Stimulated activated CD4-positive, alpha-beta T cell treated with anti-CD3 and anti-CD28 coated beads, Interleukin-1b, Interleukin-23, amount 100 ng/mL, for 1 hour (primary cell): ENCODE measurements at regions not wholly inside any gene's neighbourhood (a gene's known extent, or its start where the extent isn't known, plus 50 kb on each side); places are given as distances from the start of the nearest gene placed in this dataset.
"Not testable (repeated sequence)": the region's sequence is repeated elsewhere in the genome, so short reads cannot be mapped to it uniquely, and the experiment has no call there.

ENCODE experiments used
- DNase-seq, 2 donors: peaks; one replicate each; pipeline ENCODE4 v3.0.0-alpha.2; 2020; ENCODE audit warnings: low read depth in 2 of 2

DNA sequence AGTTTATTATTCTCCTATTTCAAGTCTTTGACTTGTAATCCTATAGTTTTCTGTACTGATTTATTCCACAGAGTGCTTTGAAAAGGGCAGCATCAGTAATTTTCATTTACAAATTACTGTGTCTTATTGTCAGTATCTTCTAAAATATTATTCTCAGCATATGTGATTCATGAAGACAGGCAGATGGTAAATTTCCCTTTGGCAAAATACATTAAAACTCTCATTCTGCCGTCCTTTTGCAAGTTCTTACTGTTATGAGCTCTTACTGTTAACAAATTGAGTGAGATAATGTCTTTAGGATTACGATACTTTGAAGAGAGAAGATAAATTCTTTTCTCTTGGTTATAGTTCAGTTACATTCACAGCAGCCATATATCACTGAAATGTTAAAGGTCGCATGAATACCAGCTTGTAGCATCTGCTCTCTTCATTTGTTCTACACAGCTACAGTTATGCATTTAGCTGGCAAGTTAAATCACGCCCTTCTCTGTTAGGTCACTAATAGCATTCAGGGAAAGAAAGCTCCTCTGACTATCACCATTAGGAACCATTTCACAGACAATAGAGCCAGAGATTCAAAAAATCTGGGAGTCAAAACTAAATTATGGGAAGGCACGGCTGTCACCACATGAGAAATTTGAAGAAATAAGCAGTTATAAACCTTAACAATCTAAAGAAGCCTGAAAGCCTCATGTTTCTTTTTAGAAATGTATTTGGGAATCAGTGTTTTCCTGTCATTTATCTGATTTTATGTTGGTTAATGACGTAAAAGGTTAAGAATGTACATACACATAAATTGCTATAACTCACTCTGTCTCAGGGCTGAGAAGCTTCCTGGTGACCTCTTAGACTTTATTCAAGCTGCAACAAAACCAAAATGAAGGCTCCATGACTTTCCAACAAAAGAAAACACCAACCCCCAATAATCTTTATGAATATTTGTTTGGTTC is 109.6 kb upstream of the SP4 start:
- DNase-seq: no peak

DNA sequence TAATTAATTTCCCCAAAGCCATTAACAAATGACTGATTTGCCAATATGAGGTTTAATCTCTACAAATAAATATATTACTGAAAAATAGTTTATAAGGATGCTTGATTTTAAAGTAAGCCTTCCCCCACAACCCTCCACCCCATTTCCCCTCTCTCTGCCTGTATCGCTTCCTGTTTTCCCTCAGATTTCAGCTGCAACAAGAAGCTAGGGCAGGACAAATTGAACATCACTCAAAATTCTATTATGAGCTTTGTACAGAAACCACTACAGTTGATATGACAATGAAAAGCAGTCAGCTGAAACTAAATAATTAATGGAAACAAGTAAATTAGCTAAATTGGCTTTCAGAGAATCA is 109.0 kb upstream of the SP4 start:
- DNase-seq: no peak

DNA sequence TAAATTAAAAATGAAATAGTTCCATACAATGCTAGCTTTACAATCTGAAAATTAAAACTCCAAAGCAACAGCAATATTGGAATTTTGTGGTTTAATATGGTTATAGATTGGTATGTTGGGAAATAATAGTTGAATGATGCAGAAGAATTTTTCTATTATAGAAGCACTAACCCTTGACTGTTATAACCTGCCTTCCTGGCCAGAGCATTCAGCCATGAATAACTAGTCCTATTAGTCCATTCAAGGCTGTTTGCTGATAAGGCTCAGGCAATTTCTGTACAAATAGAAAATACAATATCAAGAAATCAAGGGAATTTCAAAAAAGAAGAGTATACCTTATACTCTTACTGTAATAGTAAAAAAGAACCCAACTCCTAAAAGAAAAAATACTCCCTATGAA is 101.6 kb upstream of the SP4 start:
- DNase-seq: no peak

DNA sequence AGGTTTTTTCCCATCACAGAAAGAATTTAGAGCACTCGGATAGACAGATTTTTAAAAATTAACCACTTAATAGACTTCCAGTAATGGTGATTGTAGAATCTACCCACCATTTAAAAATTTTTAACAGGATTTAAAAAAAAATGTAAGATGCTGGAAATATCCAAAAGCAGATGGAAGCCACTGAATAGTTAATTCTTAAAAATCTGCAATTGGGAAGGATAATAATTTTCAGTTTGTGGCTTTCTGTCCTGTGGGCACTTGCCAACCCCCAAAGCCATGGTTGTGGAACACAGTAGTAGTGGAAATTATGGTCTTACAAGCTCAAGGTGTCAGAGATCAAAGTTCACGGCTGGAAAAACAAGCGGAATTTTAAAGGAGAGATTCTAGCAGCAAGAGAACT is 101.0 kb upstream of the SP4 start:
- DNase-seq: no peak

DNA sequence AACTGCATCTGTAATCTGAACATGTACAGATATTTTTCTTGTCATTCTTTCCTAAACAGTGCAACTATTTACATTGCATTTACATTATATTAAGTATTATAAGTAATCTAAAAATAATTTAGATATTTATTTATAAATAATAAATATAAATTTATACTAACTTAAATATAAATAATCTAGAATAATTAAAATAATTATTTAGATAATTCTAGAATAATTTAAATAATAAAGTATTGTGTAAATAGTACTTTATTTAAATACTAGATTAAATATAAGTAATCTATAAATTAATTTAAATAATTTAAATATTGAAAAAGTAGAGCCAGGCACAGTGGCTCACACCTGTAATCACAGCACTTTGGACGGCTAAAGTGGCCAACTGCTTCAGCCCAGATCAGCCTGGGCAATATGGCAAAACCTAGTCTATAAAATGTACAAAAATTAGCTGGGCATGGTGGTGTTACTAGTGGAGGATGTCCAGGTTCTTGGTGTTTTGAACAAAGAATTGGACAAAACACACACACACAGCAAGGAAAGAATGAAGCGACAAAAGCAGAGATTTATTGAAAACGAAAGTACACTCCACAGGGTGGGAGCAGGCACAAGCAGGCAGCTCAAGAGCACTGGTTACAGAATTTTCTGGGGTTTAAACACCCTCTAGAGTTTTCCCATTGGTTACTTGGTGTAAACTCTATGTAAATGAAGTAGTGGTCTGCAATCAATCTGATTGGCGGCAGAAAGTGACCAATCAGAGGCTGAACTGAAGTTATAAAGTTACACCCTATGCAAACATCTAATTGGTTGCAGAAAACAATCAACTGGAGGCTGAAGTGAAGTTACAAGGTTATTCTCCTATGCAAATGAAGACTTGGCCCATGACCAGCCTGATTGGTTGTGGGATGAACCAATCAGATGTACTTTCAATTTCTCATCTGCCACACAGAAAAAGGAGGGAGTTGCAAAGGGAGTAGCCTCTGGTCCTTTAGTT is 100.2 kb upstream of the SP4 start:
- no peak for DNase-seq

- DNase-seq: no peak
Measured at GRCh38 chr7:21330462-21331178, 97.3 kb upstream of the SP4 start.

- DNase-seq: no peak
Measured at GRCh38 chr7:21334906-21335305, 93.0 kb upstream of the SP4 start.

- DNase-seq: no peak
Measured at GRCh38 chr7:21336743-21337142, 91.1 kb upstream of the SP4 start.

GRCh38 chr7:21338728-21339164 is 89.1 kb upstream of the SP4 start:
- DNase-seq: peak in 1 of 2 donors; percentile 13

DNA sequence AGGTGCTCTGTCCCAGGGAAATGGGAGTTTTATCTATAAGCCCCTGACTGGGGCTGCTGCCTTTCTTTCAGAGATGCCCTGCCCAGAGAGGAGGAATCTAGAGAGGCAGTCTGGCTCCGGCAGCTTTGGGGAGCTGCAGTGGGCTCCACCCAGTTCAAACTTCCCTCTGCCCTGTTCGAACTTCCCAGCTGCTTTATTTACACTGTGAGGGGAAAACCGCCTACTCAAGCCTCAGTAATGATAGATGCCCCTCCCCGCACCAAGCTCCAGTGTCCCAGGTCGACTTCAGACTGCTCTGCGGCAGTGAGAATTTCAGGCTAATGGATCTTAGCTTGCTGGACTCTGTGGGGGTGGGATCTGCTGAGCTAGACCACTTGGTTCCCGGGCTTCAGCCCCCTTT is 83.0 kb upstream of the SP4 start:
- not testable (repeated sequence) for DNase-seq

DNA sequence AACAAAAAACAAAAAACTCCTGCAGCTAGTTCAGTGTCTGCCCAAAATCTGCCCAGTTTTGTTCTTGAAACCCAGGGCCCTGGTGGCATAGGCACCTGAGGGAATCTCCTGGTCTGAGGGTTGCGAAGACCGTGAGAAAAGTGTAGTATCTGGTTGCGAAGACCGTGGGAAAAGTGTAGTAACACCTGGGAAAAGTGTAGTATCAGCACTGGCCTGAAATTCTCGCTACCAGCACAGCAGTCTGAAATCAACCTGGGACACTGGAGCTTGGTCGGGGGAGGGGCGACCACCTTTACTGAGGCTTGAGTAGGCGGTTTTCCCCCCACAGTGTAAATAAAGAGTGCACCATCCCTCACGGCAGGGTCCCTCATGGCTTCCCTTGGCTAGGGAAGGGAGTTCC is 82.5 kb upstream of the SP4 start:
- no peak for DNase-seq

DNA sequence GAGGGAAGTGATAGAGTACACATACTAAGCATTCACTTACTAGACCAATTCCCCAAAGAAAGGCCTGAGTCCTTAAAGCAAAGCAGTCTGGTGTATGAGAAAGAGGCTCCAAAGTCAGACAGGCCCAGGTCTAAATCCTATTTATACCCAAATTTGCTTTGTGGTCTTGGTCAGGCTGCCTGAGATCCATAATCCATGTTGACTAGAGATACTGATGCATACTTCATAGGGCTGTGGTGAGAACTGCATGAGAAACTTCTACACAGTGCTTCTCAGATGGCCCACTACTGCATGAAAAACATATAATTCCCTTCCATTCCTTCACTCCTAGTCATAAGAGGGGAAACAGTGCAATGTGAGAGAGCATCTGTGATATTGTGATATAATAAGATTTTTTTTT is 81.6 kb upstream of the SP4 start:
- DNase-seq: no peak

DNA sequence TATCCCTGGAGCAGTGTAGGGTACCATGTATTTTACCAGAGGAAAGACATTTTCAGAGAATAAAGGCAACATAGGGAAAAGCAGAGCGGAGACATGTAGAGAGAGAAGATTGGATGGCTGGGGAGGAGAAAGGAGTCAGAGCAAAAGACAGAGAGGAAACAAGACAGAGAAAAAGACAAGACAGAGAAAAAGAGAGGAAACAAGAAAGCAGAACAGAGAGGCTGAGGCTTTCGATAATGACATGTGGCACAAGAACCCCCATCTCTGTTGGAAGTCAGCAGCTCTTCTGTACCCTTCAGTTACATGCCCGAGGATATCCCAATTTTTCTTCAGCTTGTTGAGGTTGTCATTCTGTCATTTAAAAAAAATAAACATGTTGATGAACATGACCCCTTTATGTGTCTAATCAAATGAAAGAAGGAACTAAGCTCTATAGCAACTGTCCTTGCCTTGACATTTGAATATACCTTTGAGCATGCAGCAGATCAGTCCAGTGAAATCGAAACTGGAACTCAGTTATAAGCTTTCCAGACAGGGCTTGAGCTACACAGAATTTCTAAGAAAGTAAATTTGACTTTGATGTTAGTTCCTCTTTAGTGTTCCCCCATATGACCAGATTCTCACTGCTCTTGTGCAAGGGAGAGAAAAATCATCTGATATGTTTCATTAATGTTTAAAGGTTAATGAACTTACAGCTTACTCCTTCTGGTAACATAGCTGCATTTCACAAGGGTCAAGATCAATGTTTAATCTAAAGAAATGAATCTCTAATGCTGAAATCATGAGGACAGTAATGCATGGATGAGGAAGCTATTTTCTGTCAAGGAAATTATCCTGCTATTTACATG is 75.1 kb upstream of the SP4 start:
- DNase-seq: no peak

DNA sequence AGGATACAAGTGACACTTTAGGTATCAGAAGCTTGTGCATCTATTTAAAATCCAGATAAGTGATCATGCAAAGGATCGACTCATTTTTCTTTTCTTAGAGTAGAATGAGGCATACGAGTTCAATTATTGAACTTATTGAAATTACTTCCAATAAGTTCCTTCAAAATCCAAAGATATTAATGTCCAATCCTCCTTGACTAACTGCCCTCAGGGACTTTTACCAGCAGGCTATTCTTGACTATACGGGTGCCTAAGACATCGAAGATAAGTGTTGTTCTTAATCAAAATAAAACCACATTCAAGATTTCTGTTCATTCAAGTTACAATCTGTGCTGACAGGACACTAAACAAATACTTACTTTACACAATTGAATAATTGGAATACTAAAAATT is 74.5 kb upstream of the SP4 start:
- DNase-seq: no peak

- no peak for DNase-seq
Measured at GRCh38 chr7:21354284-21354683, 73.6 kb upstream of the SP4 start.

DNA sequence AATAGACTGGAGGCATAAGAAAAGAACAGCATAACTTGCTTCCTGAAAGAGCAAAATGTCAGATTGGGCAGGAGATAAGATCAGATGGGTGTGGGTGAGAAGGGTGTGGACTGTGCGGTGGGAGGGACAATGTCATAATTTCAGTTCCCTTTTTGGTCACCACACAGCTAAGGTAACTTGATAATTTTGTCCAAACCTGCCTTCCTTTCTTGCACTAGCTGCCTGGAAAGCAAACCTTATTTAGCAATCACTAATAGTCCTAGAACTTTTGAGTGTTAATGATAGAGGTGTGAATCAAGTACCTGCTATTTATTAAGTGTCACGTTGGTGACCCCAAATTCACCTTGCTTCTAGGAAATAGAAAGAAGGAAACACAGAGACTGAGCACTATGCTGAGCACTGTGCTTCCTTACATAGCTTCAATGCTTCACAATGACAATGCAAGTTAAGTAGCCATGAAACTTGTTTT is 72.4 kb upstream of the SP4 start:
- no peak for DNase-seq

GRCh38 chr7:21356616-21357015 is 71.3 kb upstream of the SP4 start:
- DNase-seq: no peak

DNA sequence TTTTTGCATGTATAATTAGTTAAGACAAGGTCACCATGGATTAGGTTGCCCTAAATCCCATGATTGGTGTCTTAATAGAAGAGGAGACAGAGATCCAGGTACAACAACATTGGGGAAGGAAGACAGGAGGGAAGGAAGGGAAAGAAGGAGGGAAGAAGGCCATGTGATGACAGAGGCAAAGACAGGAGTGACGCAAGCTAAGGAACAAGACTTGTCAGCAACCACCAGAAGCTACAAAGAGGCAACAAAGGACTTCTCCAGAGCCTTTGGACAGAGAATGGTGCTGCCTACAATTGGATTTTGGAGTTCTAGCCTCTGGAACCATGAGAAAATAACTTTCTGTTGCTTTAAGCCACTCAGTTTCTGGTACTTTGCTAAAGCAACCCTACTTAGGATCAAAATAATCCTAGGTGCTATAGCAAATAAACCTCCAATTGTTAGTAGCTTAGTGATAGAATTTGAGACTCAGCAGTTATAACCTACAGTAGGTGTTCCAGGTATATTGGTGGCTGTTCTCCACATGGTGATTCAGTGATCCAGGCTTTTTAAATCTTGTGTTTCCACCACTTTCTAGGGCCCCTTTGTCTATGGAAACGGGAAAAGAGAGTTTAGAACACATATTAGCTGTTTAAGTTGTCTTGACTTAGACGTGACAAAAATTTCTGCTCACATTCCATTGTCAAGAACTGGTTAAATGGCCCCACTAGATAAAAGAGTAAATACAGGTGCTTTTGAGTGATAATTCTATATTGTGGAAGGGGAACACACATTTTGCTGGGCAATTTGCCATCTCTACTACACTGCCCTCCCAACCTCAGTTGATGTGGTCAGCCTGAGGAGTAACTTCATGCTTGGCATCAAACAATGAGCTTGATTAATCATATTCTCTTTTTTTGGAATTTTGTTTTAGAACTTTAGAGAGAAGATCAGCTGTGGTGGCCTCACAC is 70.5 kb upstream of the SP4 start:
- DNase-seq: no peak

DNA sequence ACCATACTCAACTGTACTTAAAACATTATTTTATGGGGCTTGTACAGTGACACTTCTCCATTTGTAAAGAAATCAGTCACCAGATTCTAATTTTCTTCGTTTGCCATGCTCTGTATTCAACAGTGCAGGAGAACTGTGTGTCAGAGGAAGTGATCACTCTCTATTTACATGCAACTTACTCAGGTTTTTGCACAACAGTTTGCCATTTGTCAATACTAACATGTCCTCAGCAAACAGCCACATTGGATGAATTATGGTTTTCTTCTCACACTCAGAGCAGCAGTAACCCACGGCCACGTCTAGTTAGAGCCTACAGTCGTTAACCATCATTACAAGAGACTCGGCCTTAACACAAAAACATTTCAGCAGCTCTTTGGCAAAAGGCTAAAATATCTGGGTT is 69.2 kb upstream of the SP4 start:
- DNase-seq: no peak

DNA sequence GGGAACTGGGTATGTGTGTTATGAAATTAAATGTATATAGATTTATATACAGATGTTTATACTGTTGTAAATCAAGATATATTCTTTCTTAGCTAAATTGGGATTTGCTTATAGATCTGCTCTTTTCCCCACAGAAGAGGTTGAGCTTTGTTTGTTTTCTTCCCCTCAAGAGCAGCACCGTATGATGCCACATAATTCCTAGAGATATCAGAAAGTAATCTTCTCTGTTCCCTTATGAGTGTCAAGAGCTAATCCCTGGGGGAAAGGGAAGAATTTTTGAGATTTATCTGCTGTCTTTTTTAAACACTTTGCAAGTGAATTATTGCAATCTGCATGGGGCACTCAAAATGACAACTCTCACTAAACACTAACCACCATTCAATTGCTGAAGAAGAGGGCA is 68.7 kb upstream of the SP4 start:
- DNase-seq: no peak
